ENCODE measurements at regions not wholly inside any gene's neighbourhood (a gene's known extent, or its start where the extent isn't known, plus 50 kb on each side); places are given as distances from the start of the nearest gene placed in this dataset.

- no peak overlapping the region for H3K4me3 ChIP-seq
- H3K9me3 ChIP-seq = no peaks in the 10 kb centered on the region
- 84 to 90% (median 87%) methylated on average over 14 of the region's 14 CpGs for WGBS, 3 donors
- H3K27me3 ChIP-seq (ENCODE audit: insufficient read depth in 3 of 3, low read length in 2 of 3) = no peaks in the 10 kb centered on the region
- no peak for TF ChIP-seq CTCF (IDR thresholded peaks at IDR 0.05)
- no peak overlapping the region for H3K27ac ChIP-seq
- H3K36me3 ChIP-seq (ENCODE audit: insufficient read depth in 1 of 2, low read depth in 1 of 2) = no peaks in the 10 kb centered on the region
- no peaks in the 10 kb centered on the region for H3K4me1 ChIP-seq
- ATAC-seq (no peak), DNase-seq (no peak)
- intact Hi-C loops (cut with DNase I) = no loop called here
These were observed 395.0 kb downstream of the ZNF516 start for GRCh38 chr18:76099931-76100457.

- no peak for DNase-seq
- intact Hi-C loops (cut with DNase I) = no loop called here
- Histone ChIP-seq H3K27me3 (ENCODE audit: insufficient read depth in 3 of 3, low read length in 2 of 3) (no peaks in the 10 kb centered on the region), H3K9me3 (no peaks in the 10 kb centered on the region), H3K36me3 (ENCODE audit: insufficient read depth in 1 of 2, low read depth in 1 of 2) (no peaks in the 10 kb centered on the region), H3K27ac (no peak overlapping the region), H3K4me1 (no peaks in the 10 kb centered on the region), H3K4me3 (no peak overlapping the region)
- ATAC-seq = no peak
- no peak for TF ChIP-seq CTCF (IDR thresholded peaks at IDR 0.05)
- 11 to 30% (median 23%) methylated on average over 10 of the region's 10 CpGs for WGBS, 3 donors
These were observed 396.2 kb downstream of the ZNF516 start for GRCh38 chr18:76098674-76099411.

- H3K4me3 ChIP-seq = no peak overlapping the region
These were observed 413.5 kb downstream of the ZNF516 start for GRCh38 chr18:76081536-76081935.

GRCh38 chr18:76080430-76080829 lies 414.6 kb downstream of the ZNF516 start:
- no peak overlapping the region for H3K4me3 ChIP-seq
- WGBS, 3 donors = 85 to 90% (median 87%) methylated on average over 9 of the region's 9 CpGs
- TF ChIP-seq CTCF (IDR thresholded peaks at IDR 0.05) = no peak
- no peaks in the 10 kb centered on the region for H3K4me1 ChIP-seq
- peaks cover 0 to 4% (median 0%) of the 10 kb centered on the region in 3 donors for H3K27me3 ChIP-seq (ENCODE audit: insufficient read depth in 3 of 3, low read length in 2 of 3)
- DNase-seq (no peak), ATAC-seq (no peak)
- no peak overlapping the region for H3K27ac ChIP-seq
- no peaks in the 10 kb centered on the region for H3K9me3 ChIP-seq
- no peaks in the 10 kb centered on the region for H3K36me3 ChIP-seq (ENCODE audit: insufficient read depth in 1 of 2, low read depth in 1 of 2)
- intact Hi-C loops (cut with DNase I) = no loop called here

More at GRCh38 chr18:76081536-76081935, 413.5 kb downstream of the ZNF516 start:
- Histone ChIP-seq H3K27me3 (ENCODE audit: insufficient read depth in 3 of 3, low read length in 2 of 3) (peaks cover 0 to 4% (median 0%) of the 10 kb centered on the region in 3 donors), H3K4me1 (no peaks in the 10 kb centered on the region), H3K36me3 (ENCODE audit: insufficient read depth in 1 of 2, low read depth in 1 of 2) (no peaks in the 10 kb centered on the region), H3K9me3 (no peaks in the 10 kb centered on the region), H3K27ac (no peak overlapping the region)
- no peak for DNase-seq
- intact Hi-C loops (cut with DNase I) = no loop called here
- TF ChIP-seq CTCF (IDR thresholded peaks at IDR 0.05) = no peak
- no peak for ATAC-seq
- WGBS, 3 donors = 71 to 74% (median 72%) methylated on average over 12 of the region's 12 CpGs

Measured in psoas muscle (tissue), 7 donors.